B cell (primary cell): ENCODE measurements at regions not wholly inside any gene's neighbourhood (a gene's known extent, or its start where the extent isn't known, plus 50 kb on each side); places are given as distances from the start of the nearest gene placed in this dataset.

ENCODE experiments used
- ATAC-seq: fragments of 200-7000 bp; cut with Tn5 transposase; one replicate; pipeline ENCODE4 v1.10.0; 2021; ENCODE audit warnings: low read depth, mild to moderate bottlenecking, moderate number of reproducible peaks, moderate library complexity
- CTCF ChIA-PET: fragments of 350-600 bp; sonication (Branson Sonifier 250); formaldehyde crosslinking; loops from one replicate; lab custom pipeline; 2021; ENCODE audit warnings: antibody characterized with exemption, inconsistent platforms; lab: Charles Lee
- POLR2A ChIA-PET: fragments of 350-600 bp; sonication (Branson Sonifier 250); formaldehyde crosslinking; loops from one replicate; lab custom pipeline; 2021; ENCODE audit warnings: antibody characterized with exemption; lab: Charles Lee
- DNase-seq: peaks from one replicate; pipeline ENCODE4 v3.0.0; 2013
- H2AFZ ChIP-seq: 2 replicates; pipeline ENCODE4 v1.6.1; 2012; ENCODE audit warnings: mild to moderate bottlenecking, low read depth, low read length; ENCODE audit not compliant: insufficient read depth, poor library complexity, severe bottlenecking
- H3K27ac ChIP-seq, 2 donors: 1 replicate in 1 of 2; 2 replicates in 1 of 2; pipeline ENCODE4 v1.5.1; 2012 to 2013; ENCODE audit warnings: low read length in 2 of 2, mild to moderate bottlenecking in 2 of 2, moderate library complexity in 1 of 2
- H3K27me3 ChIP-seq, 4 experiments: fragments of 200-600 bp in 1 of 4; sonication (generic) in 1 of 4; replicated peaks in 1 of 4; 1 replicate in 2 of 4; 2 replicates in 2 of 4; pipeline versions ENCODE4 v1.6.1 to v1.7.0; 2013 to 2016; ENCODE audit warnings: low read length in 3 of 4, mild to moderate bottlenecking in 2 of 4, mixed read lengths in 1 of 4, moderate library complexity in 1 of 4; ENCODE audit not compliant: insufficient read depth in 4 of 4, control insufficient read depth in 3 of 4; ENCODE audit errors: control extremely low read depth in 1 of 4
- H3K36me3 ChIP-seq, 2 experiments: replicated peaks in 1 of 2; 1 replicate in 1 of 2; 2 replicates in 1 of 2; pipeline versions ENCODE4 v1.6.1 to v1.7.1; 2013; ENCODE audit warnings: low read length in 1 of 2; ENCODE audit not compliant: insufficient read depth in 2 of 2, control insufficient read depth in 1 of 2; ENCODE audit errors: control extremely low read depth in 1 of 2, extremely low read depth in 1 of 2
- H3K4me1 ChIP-seq, 2 donors: fragments of 200-600 bp in 1 of 2; sonication (generic) in 1 of 2; 1 replicate in 1 of 2; 2 replicates in 1 of 2; pipeline versions ENCODE4 v1.5.1 to v1.6.1; 2013 to 2017; ENCODE audit warnings: low read length in 2 of 2; ENCODE audit not compliant: control insufficient read depth in 2 of 2, insufficient read depth in 2 of 2
- H3K4me2 ChIP-seq: replicated peaks from 2 replicates; pipeline ENCODE3; 2012; ENCODE audit warnings: mild to moderate bottlenecking, low read depth, low read length; ENCODE audit not compliant: poor library complexity, severe bottlenecking
- H3K4me3 ChIP-seq, 5 experiments: fragments of 200-600 bp in 1 of 5; sonication (generic) in 1 of 5; 1 replicate in 3 of 5; 2 replicates in 2 of 5; pipeline versions ENCODE4 v1.5.1 to v1.7.0; 2011 to 2016; ENCODE audit warnings: low read length in 4 of 5, mild to moderate bottlenecking in 4 of 5, low read depth in 2 of 5, control low read depth in 1 of 5, moderate library complexity in 1 of 5; ENCODE audit not compliant: insufficient read depth in 1 of 5; ENCODE audit errors: control extremely low read depth in 1 of 5, extremely low read depth in 1 of 5
- H3K79me2 ChIP-seq: fragments of 200-600 bp; sonication (generic); one replicate; pipeline ENCODE4 v1.6.0; 2016; ENCODE audit warnings: low read length; ENCODE audit not compliant: control insufficient read depth, insufficient read depth
- H3K9ac ChIP-seq: fragments of 200-600 bp; sonication (generic); 2 replicates; pipeline ENCODE4 v1.6.1; 2017; ENCODE audit warnings: mild to moderate bottlenecking, low read length, moderate library complexity
- H3K9me3 ChIP-seq, 3 donors: one replicate each; pipeline versions ENCODE4 v1.6.1 to v1.7.1; 2013; ENCODE audit warnings: low read length in 2 of 3; ENCODE audit not compliant: control insufficient read depth in 2 of 3, insufficient read depth in 1 of 3; ENCODE audit errors: control extremely low read depth in 1 of 3
- H4K20me1 ChIP-seq: 2 replicates; pipeline ENCODE4 v1.6.0; 2012; ENCODE audit warnings: mild to moderate bottlenecking, low read length; ENCODE audit not compliant: insufficient read depth, control insufficient read depth, poor library complexity, severe bottlenecking
- H3K27ac Mint-ChIP-seq: one replicate; pipeline ENCODE4 v1.8.0; 2021; ENCODE audit warnings: mixed read lengths
- H3K27me3 Mint-ChIP-seq: one replicate; pipeline ENCODE4 v1.8.0; 2021; ENCODE audit warnings: mixed read lengths
- H3K4me1 Mint-ChIP-seq: one replicate; pipeline ENCODE4 v1.8.0; 2021; ENCODE audit warnings: mixed read lengths
- H3K4me3 Mint-ChIP-seq: one replicate; pipeline ENCODE4 v1.8.0; 2021; ENCODE audit warnings: mixed read lengths
- H3K9me3 Mint-ChIP-seq: one replicate; pipeline ENCODE4 v1.8.0; 2022; ENCODE audit warnings: mixed read lengths; ENCODE audit not compliant: insufficient read depth
- CTCF ChIP-seq: fragments of 200-600 bp; IDR thresholded peaks from one replicate; pipeline ENCODE4 v1.8.0; 2022; ENCODE audit warnings: antibody characterized with exemption, mild to moderate bottlenecking
- EZH2 ChIP-seq: IDR thresholded peaks from 2 replicates; pipeline ENCODE4 v1.6.1; 2012; ENCODE audit warnings: borderline replicate concordance, low read depth, mild to moderate bottlenecking, moderate library complexity, low read length; ENCODE audit not compliant: insufficient read depth, poor library complexity, severe bottlenecking
- WGBS: methylation state at CpG from one replicate; pipeline ENCODE4 v1.1.5; 2013; ENCODE audit warnings: missing lambda C conversion rate; ENCODE audit not compliant: insufficient coverage; 5-methylcytosine and 5-hydroxymethylcytosine counted together
- intact Hi-C: fragments of 100-400 bp; cut with micrococcal nuclease; formaldehyde crosslinking; loops from one replicate; pipeline ENCODE4 v1.10.0; 2022

GRCh38 chr2:136248907-136249306, 131.0 kb upstream of the CXCR4 start:
- Mint-ChIP-seq H3K4me3 (no peak overlapping the region), H3K9me3 (no peaks in the 10 kb centered on the region), H3K27ac (peak overlapping the region; percentile 10), H3K4me1 (peaks cover 58% of the 10 kb centered on the region), H3K27me3 (no peaks in the 10 kb centered on the region)
- intact Hi-C loops, result no loop called here
- H3K27ac ChIP-seq, result no peak overlapping the region
- DNase-seq (no peak), ATAC-seq (no peak)
- no peak overlapping the region for H3K9ac ChIP-seq
- H3K36me3 ChIP-seq, result no peaks in the 10 kb centered on the region
- 95% methylated on average over 2 of the region's 2 CpGs for WGBS
- no peak overlapping the region for H3K4me3 ChIP-seq
- H3K9me3 ChIP-seq, result peaks cover 0 to 4% (median 0%) of the 10 kb centered on the region in 3 donors
- no peak overlapping the region for H2AFZ ChIP-seq
- TF ChIP-seq CTCF (no peak), EZH2 (no peak)
- H3K27me3 ChIP-seq, result no peaks in the 10 kb centered on the region
- no peaks in the 10 kb centered on the region for H4K20me1 ChIP-seq
- CTCF ChIA-PET, result interaction anchor here (1.6 to 2.0 kb wide), 2 partner anchors 123 to 135 kb away, joined by 4 to 6 read pairs; no protein-coding TSS in a partner anchor
- no peak overlapping the region for H3K4me2 ChIP-seq
- H3K4me1 ChIP-seq, result peaks cover 38 to 51% of the 10 kb centered on the region in 2 donors
- H3K79me2 ChIP-seq, result no peaks in the 10 kb centered on the region
- POLR2A ChIA-PET, result interaction anchor here (1.6 to 13.4 kb wide), 2 partner anchors 10 to 117 kb away, joined by 4 to 224 read pairs; no protein-coding TSS in a partner anchor

GRCh38 chr2:136248242-136248641, 130.3 kb upstream of the CXCR4 start:
- Histone ChIP-seq H3K4me2 (no peak overlapping the region), H3K27ac (no peak overlapping the region), H3K9me3 (peaks cover 0 to 4% (median 0%) of the 10 kb centered on the region in 3 donors), H3K4me3 (no peak overlapping the region), H3K9ac (no peak overlapping the region), H2AFZ (no peak overlapping the region), H4K20me1 (no peaks in the 10 kb centered on the region), H3K79me2 (no peaks in the 10 kb centered on the region), H3K36me3 (no peaks in the 10 kb centered on the region), H3K27me3 (no peaks in the 10 kb centered on the region), H3K4me1 (peaks cover 34 to 51% of the 10 kb centered on the region in 2 donors)
- TF ChIP-seq EZH2 (no peak), CTCF (no peak)
- Mint-ChIP-seq H3K27ac (no peak overlapping the region), H3K4me3 (no peak overlapping the region), H3K4me1 (peaks cover 56% of the 10 kb centered on the region), H3K9me3 (no peaks in the 10 kb centered on the region), H3K27me3 (no peaks in the 10 kb centered on the region)
- intact Hi-C loops, result no loop called here
- ChIA-PET POLR2A (interaction anchor here (0.5 to 13.4 kb wide), 3 partner anchors 9 to 116 kb away, joined by 3 to 224 read pairs (median 4); no protein-coding TSS in a partner anchor), CTCF (interaction anchor here (1.6 to 2.0 kb wide), 2 partner anchors 123 to 136 kb away, joined by 4 to 6 read pairs; no protein-coding TSS in a partner anchor)
- WGBS, result no CpG with 5 or more reads among the region's 2 CpGs
- no peak for DNase-seq
- ATAC-seq, result no peak
